ENCODE measurements at regions not wholly inside any gene's neighbourhood (a gene's known extent, or its start where the extent isn't known, plus 50 kb on each side); places are given as distances from the start of the nearest gene placed in this dataset.

DNA sequence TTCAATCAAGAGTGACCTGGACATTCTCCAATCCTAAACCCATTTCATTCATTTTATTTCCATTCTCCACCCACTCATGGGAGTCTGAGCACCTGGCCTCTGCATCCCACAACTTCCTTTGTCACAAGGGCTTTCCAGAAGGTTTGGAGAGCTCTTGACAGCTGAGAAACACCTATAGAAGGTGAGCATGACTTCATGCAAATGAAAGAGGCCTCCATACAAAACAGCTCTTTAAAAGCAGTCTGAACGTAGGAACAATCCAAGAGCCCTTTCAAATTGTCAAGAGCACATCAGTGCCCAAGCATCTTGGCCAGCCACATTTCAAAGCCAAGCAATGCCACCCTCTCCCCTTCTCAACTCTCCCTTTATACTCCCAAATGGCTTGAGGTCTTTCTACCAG lies 74.9 kb upstream of the RAP2C start:
- Histone ChIP-seq H4K5ac (ENCODE audit: insufficient read length, low read depth, low read length) (no peak overlapping the region), H4K91ac (replicated peaks; ENCODE audit: insufficient read length, low read length) (no peak overlapping the region), H3K18ac (ENCODE audit: extremely low read depth, low read length) (no peak overlapping the region), H2AFZ (ENCODE audit: low read length) (no peak overlapping the region), H3K56ac (replicated peaks; ENCODE audit: insufficient read length, low read depth, low read length) (no peak overlapping the region), H3K4me1 (replicated peaks in 1 of 4; ENCODE audit: control insufficient read depth in 3 of 4, insufficient read depth in 4 of 4, low read length in 3 of 4) (no peaks in the 10 kb centered on the region), H3K9me3 (ENCODE audit: insufficient read depth in 2 of 2, low read depth in 1 of 2, low read length in 1 of 2) (peaks cover 0 to 7% of the 10 kb centered on the region in 2 experiments; a peak in 1 of 4 replicates), H3K4me3 (ENCODE audit: extremely low read depth in 1 of 4, insufficient read depth in 2 of 4, low read depth in 3 of 4, low read length in 4 of 4) (no peak overlapping the region), H3K79me2 (ENCODE audit: control insufficient read depth in 1 of 2, insufficient read depth in 2 of 2, low read length in 2 of 2) (no peaks in the 10 kb centered on the region), H2BK15ac (ENCODE audit: low read length) (no peak overlapping the region), H3K14ac (ENCODE audit: insufficient read length) (no peak overlapping the region), H3K27ac (ENCODE audit: low read depth, low read length) (no peak overlapping the region), H3K4ac (replicated peaks; ENCODE audit: insufficient read length, low read depth, low read length) (no peak overlapping the region), H4K8ac (ENCODE audit: extremely low read depth, insufficient read depth, low read length) (no peak overlapping the region), H3K9ac (replicated peaks in 1 of 4; ENCODE audit: extremely low read depth in 1 of 4, low read depth in 3 of 4, low read length in 3 of 4) (no peak overlapping the region), H2AK5ac (ENCODE audit: low read depth, low read length) (no peak overlapping the region), H3K4me2 (ENCODE audit: insufficient read depth in 1 of 2, low read depth in 2 of 2, low read length in 2 of 2) (no peak overlapping the region), H2BK5ac (ENCODE audit: low read depth, low read length) (no peak overlapping the region), H2BK12ac (ENCODE audit: low read depth, low read length) (no peak overlapping the region), H2BK20ac (ENCODE audit: low read length) (no peak overlapping the region), H4K20me1 (replicated peaks in 1 of 2; ENCODE audit: control insufficient read depth in 1 of 2, insufficient read depth in 2 of 2, low read length in 2 of 2) (no peaks in the 10 kb centered on the region), H3K23ac (ENCODE audit: insufficient read length) (no peak overlapping the region), H3K27me3 (replicated peaks in 1 of 4; ENCODE audit: control insufficient read depth in 3 of 4, extremely low read depth in 1 of 4, insufficient read depth in 3 of 4, low read length in 3 of 4) (no peaks in the 10 kb centered on the region), H3K79me1 (ENCODE audit: low read depth, low read length) (no peaks in the 10 kb centered on the region), H2BK120ac (replicated peaks; ENCODE audit: low read depth, low read length) (no peak overlapping the region), H3K36me3 (ENCODE audit: control insufficient read depth in 2 of 4, insufficient read depth in 4 of 4, low read length in 3 of 4) (no peaks in the 10 kb centered on the region), H3K23me2 (ENCODE audit: low read depth, low read length) (no peaks in the 10 kb centered on the region)
- FAIRE-seq (no peak), DNase-seq (ENCODE audit: low read depth in 1 of 2, low spot score in 2 of 2) (no peak)
- CTCF ChIA-PET (ENCODE audit: partially characterized antibody), result interaction anchor here (0.6 to 2.9 kb wide), 9 partner anchors 24 to 437 kb away, joined by 3 to 25 read pairs (median 7); no protein-coding TSS in a partner anchor
- TF ChIP-seq RAD21 (IDR thresholded peaks at IDR 0.05 in 1 of 2, conservative IDR thresholded peaks at IDR 0.05 in 1 of 2; ENCODE audit: low read depth in 2 of 2, low read length in 2 of 2), result no peak
- TF ChIP-seq, protein P1, sequence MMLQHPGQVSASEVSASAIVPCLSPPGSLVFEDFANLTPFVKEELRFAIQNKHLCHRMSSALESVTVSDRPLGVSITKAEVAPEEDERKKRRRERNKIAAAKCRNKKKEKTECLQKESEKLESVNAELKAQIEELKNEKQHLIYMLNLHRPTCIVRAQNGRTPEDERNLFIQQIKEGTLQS (IDR thresholded peaks at IDR 0.05; ENCODE audit: insufficient read depth, low read depth, low read length), result no peak
- no peak for TF ChIP-seq POLR2A (IDR thresholded peaks at IDR 0.05; ENCODE audit: control extremely low read depth in 1 of 2, low read depth in 2 of 2, low read length in 2 of 2)
- TF ChIP-seq GTF2F1 (IDR thresholded peaks at IDR 0.05; ENCODE audit: borderline replicate concordance, low read depth, low read length), result no peak
- TF ChIP-seq MAFK (IDR thresholded peaks at IDR 0.05; ENCODE audit: low read depth, low read length), result no peak
- TF ChIP-seq TCF12 (IDR thresholded peaks at IDR 0.05; ENCODE audit: low read depth, low read length), result no peak
- no peak for TF ChIP-seq KDM4A (IDR thresholded peaks at IDR 0.05; ENCODE audit: low read depth, low read length, severe bottlenecking)
- no peak for TF ChIP-seq JUND (IDR thresholded peaks at IDR 0.05; ENCODE audit: low read length)
- no peak for TF ChIP-seq SP4 (IDR thresholded peaks at IDR 0.05; ENCODE audit: low read length)
- TF ChIP-seq HDAC2 (IDR thresholded peaks at IDR 0.05; ENCODE audit: borderline replicate concordance in 1 of 2, low read depth in 2 of 2, low read length in 2 of 2), result no peak
- no peak for TF ChIP-seq POLR2AphosphoS5 (IDR thresholded peaks at IDR 0.05; ENCODE audit: low read depth, low read length)
- WGBS, 2 experiments (ENCODE audit: extremely low coverage in 1 of 2, insufficient coverage in 1 of 2, insufficient read length in 1 of 2, insufficient replicate concordance in 2 of 2, low coverage in 1 of 2, low lambda C conversion rate in 2 of 2, missing lambda C conversion rate in 1 of 2), result 100% methylated on average over 1 of the region's 1 CpG; no CpG with 5 or more reads in 1 of the 2 experiments
- POLR2A ChIA-PET (ENCODE audit: partially characterized antibody), result no interaction called here
